H1 (cell line): ENCODE measurements at regions not wholly inside any gene's neighbourhood (a gene's known extent, or its start where the extent isn't known, plus 50 kb on each side); places are given as distances from the start of the nearest gene placed in this dataset.

Source experiments
- CTCF ChIA-PET: fragments of 300-600 bp; sonication (Branson Sonifier 250); formaldehyde crosslinking; loops from one replicate; lab custom pipeline; 2021; ENCODE audit not compliant: partially characterized antibody; lab: Charles Lee
- POLR2A ChIA-PET: fragments of 300-600 bp; sonication (Branson Sonifier 250); formaldehyde crosslinking; loops from one replicate; lab custom pipeline; 2021; ENCODE audit warnings: inconsistent platforms; ENCODE audit not compliant: partially characterized antibody; lab: Charles Lee
- DNase-seq, 2 experiments: peaks; one replicate each; pipeline versions ENCODE4 v3.0.0 to v3.0.0-alpha.2; 2010 to 2022; ENCODE audit warnings: low spot score in 2 of 2, low read depth in 1 of 2, mixed read lengths in 1 of 2
- FAIRE-seq: peaks from 2 replicates; lab custom pipeline; 2011; peaks lifted over from hg19 to GRCh38; lab: Jason Lieb, UNC
- H2AFZ ChIP-seq: 2 replicates; pipeline ENCODE4 v1.8.1; 2012; ENCODE audit warnings: low read length, inconsistent platforms
- H2AK5ac ChIP-seq: 2 replicates; pipeline ENCODE4 v1.6.1; 2013; ENCODE audit warnings: low read depth, low read length
- H2BK120ac ChIP-seq: replicated peaks from 2 replicates; pipeline ENCODE3; 2013; ENCODE audit warnings: low read depth, low read length, inconsistent platforms
- H2BK12ac ChIP-seq: 2 replicates; pipeline ENCODE4 v1.6.1; 2013; ENCODE audit warnings: low read depth, low read length
- H2BK15ac ChIP-seq: 2 replicates; pipeline ENCODE4 v1.6.1; 2013; ENCODE audit warnings: low read length
- H2BK20ac ChIP-seq: 2 replicates; pipeline ENCODE4 v1.6.1; 2013; ENCODE audit warnings: low read length
- H2BK5ac ChIP-seq: 2 replicates; pipeline ENCODE4 v1.6.1; 2013; ENCODE audit warnings: low read depth, low read length
- H3K14ac ChIP-seq: 2 replicates; pipeline ENCODE4 v1.6.1; 2013; ENCODE audit warnings: inconsistent platforms; ENCODE audit not compliant: insufficient read length
- H3K18ac ChIP-seq: 2 replicates; pipeline ENCODE4 v1.6.1; 2013; ENCODE audit warnings: low read length; ENCODE audit errors: extremely low read depth
- H3K23ac ChIP-seq: 2 replicates; pipeline ENCODE4 v1.6.1; 2013; ENCODE audit warnings: inconsistent platforms; ENCODE audit not compliant: insufficient read length
- H3K23me2 ChIP-seq: 2 replicates; pipeline ENCODE4 v1.6.1; 2013; ENCODE audit warnings: low read depth, low read length
- H3K27ac ChIP-seq: 2 replicates; pipeline ENCODE4 v1.6.1; 2011; ENCODE audit warnings: low read depth, low read length, inconsistent platforms
- H3K27me3 ChIP-seq, 4 experiments: replicated peaks in 1 of 4; 1 replicate in 1 of 4; 2 replicates in 3 of 4; pipeline versions ENCODE4 v1.6.1 to v1.8.1; 2011 to 2013; ENCODE audit warnings: low read length in 3 of 4, mild to moderate bottlenecking in 3 of 4, inconsistent platforms in 2 of 4, mixed read lengths in 2 of 4, moderate library complexity in 1 of 4; ENCODE audit not compliant: control insufficient read depth in 3 of 4, insufficient read depth in 3 of 4; ENCODE audit errors: extremely low read depth in 1 of 4
- H3K36me3 ChIP-seq, 4 experiments: 2 replicates each; pipeline versions ENCODE4 v1.6.1 to v1.8.1; 2011 to 2013; ENCODE audit warnings: mild to moderate bottlenecking in 4 of 4, low read length in 3 of 4, moderate library complexity in 2 of 4, control low read depth in 1 of 4, inconsistent platforms in 1 of 4; ENCODE audit not compliant: insufficient read depth in 4 of 4, control insufficient read depth in 2 of 4
- H3K4ac ChIP-seq: replicated peaks from 2 replicates; pipeline ENCODE3; 2013; ENCODE audit warnings: low read length, low read depth, mixed read lengths, inconsistent platforms; ENCODE audit not compliant: insufficient read length
- H3K4me1 ChIP-seq, 4 experiments: replicated peaks in 1 of 4; 1 replicate in 1 of 4; 2 replicates in 3 of 4; pipeline versions ENCODE4 v1.6.1 to v1.8.1; 2011 to 2013; ENCODE audit warnings: low read length in 3 of 4, inconsistent platforms in 2 of 4, mixed read lengths in 1 of 4; ENCODE audit not compliant: insufficient read depth in 4 of 4, control insufficient read depth in 3 of 4
- H3K4me2 ChIP-seq, 2 experiments: 2 replicates each; pipeline versions ENCODE4 v1.6.1 to v1.8.1; 2011 to 2013; ENCODE audit warnings: low read depth in 2 of 2, low read length in 2 of 2, control low read depth in 1 of 2, inconsistent platforms in 1 of 2, mild to moderate bottlenecking in 1 of 2; ENCODE audit not compliant: insufficient read depth in 1 of 2
- H3K4me3 ChIP-seq, 4 experiments: fragments of 200-600, 300-600 bp in 1 of 4; sonication (generic), shearing (Covaris generic), sonication (Bioruptor Twin) in 1 of 4; 2 replicates each; pipeline versions ENCODE4 v1.5.1 to v1.8.1; 2011 to 2016; ENCODE audit warnings: low read length in 4 of 4, low read depth in 3 of 4, control low read depth in 2 of 4, inconsistent platforms in 2 of 4, mild to moderate bottlenecking in 2 of 4, mixed read lengths in 1 of 4, moderate library complexity in 1 of 4; ENCODE audit not compliant: insufficient read depth in 2 of 4; ENCODE audit errors: extremely low read depth in 1 of 4
- H3K56ac ChIP-seq: replicated peaks from 2 replicates; pipeline ENCODE3; 2013; ENCODE audit warnings: low read depth, mild to moderate bottlenecking, mixed read lengths, low read length, inconsistent platforms; ENCODE audit not compliant: insufficient read length
- H3K79me1 ChIP-seq: 2 replicates; pipeline ENCODE4 v1.6.1; 2013; ENCODE audit warnings: low read depth, low read length, control low read depth
- H3K79me2 ChIP-seq, 2 experiments: 2 replicates each; pipeline versions ENCODE4 v1.6.1 to v1.8.1; 2012 to 2013; ENCODE audit warnings: low read length in 2 of 2, mild to moderate bottlenecking in 2 of 2, inconsistent platforms in 1 of 2; ENCODE audit not compliant: insufficient read depth in 2 of 2, control insufficient read depth in 1 of 2
- H3K9ac ChIP-seq, 4 experiments: replicated peaks in 1 of 4; 1 replicate in 1 of 4; 2 replicates in 3 of 4; pipeline versions ENCODE4 v1.6.1 to v1.8.1; 2011 to 2013; ENCODE audit warnings: low read depth in 3 of 4, low read length in 3 of 4, control low read depth in 2 of 4, mild to moderate bottlenecking in 2 of 4, moderate library complexity in 2 of 4, inconsistent platforms in 1 of 4; ENCODE audit errors: extremely low read depth in 1 of 4
- H3K9me3 ChIP-seq, 2 experiments: 2 replicates each; pipeline versions ENCODE4 v1.6.1 to v1.8.1; 2012 to 2013; ENCODE audit warnings: mild to moderate bottlenecking in 2 of 2, moderate library complexity in 2 of 2, control low read depth in 1 of 2, inconsistent platforms in 1 of 2, low read depth in 1 of 2, low read length in 1 of 2, mixed read lengths in 1 of 2; ENCODE audit not compliant: insufficient read depth in 2 of 2
- H4K20me1 ChIP-seq, 2 experiments: replicated peaks in 1 of 2; 2 replicates each; pipeline versions ENCODE3 to v1.8.1; 2011 to 2013; ENCODE audit warnings: inconsistent platforms in 2 of 2, low read length in 2 of 2, mild to moderate bottlenecking in 1 of 2; ENCODE audit not compliant: insufficient read depth in 2 of 2, control insufficient read depth in 1 of 2
- H4K5ac ChIP-seq: 2 replicates; pipeline ENCODE4 v1.6.1; 2013; ENCODE audit warnings: low read length, low read depth, mixed read lengths, inconsistent platforms; ENCODE audit not compliant: insufficient read length
- H4K8ac ChIP-seq: 2 replicates; pipeline ENCODE4 v1.8.0; 2013; ENCODE audit warnings: mild to moderate bottlenecking, moderate library complexity, low read length, inconsistent platforms; ENCODE audit not compliant: insufficient read depth; ENCODE audit errors: extremely low read depth
- H4K91ac ChIP-seq: replicated peaks from 2 replicates; pipeline ENCODE3; 2013; ENCODE audit warnings: low read length, mixed read lengths, inconsistent platforms; ENCODE audit not compliant: insufficient read length
- EGR1 ChIP-seq: IDR thresholded peaks from 2 replicates; pipeline ENCODE4 v1.6.1; 2011; ENCODE audit warnings: low read depth, low read length, borderline replicate concordance
- RAD21 ChIP-seq, 2 experiments: IDR thresholded peaks in 1 of 2; conservative IDR thresholded peaks in 1 of 2; 2 replicates each; pipeline ENCODE4 v1.6.1; 2011; ENCODE audit warnings: low read depth in 2 of 2, low read length in 2 of 2, improper control_type of control experiment in 1 of 2, inconsistent platforms in 1 of 2, mild to moderate bottlenecking in 1 of 2, moderate library complexity in 1 of 2
- SRF ChIP-seq: IDR thresholded peaks from 2 replicates; pipeline ENCODE4 v1.6.1; 2011; ENCODE audit warnings: mild to moderate bottlenecking, low read depth, low read length, moderate library complexity
- TAF1 ChIP-seq: IDR thresholded peaks from 2 replicates; pipeline ENCODE4 v1.6.1; 2011; ENCODE audit warnings: mild to moderate bottlenecking, low read depth, low read length
- WGBS, 2 experiments: shearing (Covaris generic) in 1 of 2; methylation state at CpG; one replicate each; pipeline versions ENCODE4 v1.1.6 to v1.1.7; 2013 to 2015; ENCODE audit warnings: low lambda C conversion rate in 2 of 2, mixed read lengths in 2 of 2, inconsistent platforms in 1 of 2, low coverage in 1 of 2, missing lambda C conversion rate in 1 of 2; ENCODE audit not compliant: insufficient replicate concordance in 2 of 2, insufficient coverage in 1 of 2, insufficient read length in 1 of 2; ENCODE audit errors: extremely low coverage in 1 of 2, missing lambda C conversion rate in 1 of 2; 5-methylcytosine and 5-hydroxymethylcytosine counted together
- TF ChIP-seq, protein P1 (sequence below): IDR thresholded peaks from 2 replicates; pipeline ENCODE4 v1.6.1; 2012; ENCODE audit warnings: inconsistent platforms

DNA sequence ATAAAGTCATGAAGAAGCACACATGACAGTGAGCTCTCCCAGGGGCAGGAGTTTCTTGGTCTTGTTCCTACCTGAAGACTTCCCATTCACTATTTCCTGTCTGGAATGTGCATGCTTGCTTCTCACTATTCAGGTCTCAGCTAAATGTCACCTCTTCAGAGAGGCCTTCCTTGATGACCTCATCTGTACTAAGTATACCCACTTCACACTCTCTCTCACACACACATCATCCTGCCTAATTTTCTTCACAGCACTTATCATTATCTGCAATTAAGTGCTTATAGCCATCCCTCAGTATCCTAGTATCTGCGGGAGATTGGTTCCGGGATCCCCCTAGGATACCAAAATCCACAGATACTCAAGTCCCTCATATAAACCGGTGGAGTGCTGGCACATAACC lies 146.4 kb upstream of the IVNS1ABP start:
- H3K36me3 ChIP-seq = no peaks in the 10 kb centered on the region
- FAIRE-seq = no peak
- TF ChIP-seq TAF1 (no peak), RAD21 (IDR thresholded peaks at IDR 0.05 in 1 of 2, conservative IDR thresholded peaks at IDR 0.05 in 1 of 2; ENCODE audit: low read depth in 2 of 2, low read length in 2 of 2) (no peak), SRF (no peak), EGR1 (no peak)
- TF ChIP-seq, protein P1, sequence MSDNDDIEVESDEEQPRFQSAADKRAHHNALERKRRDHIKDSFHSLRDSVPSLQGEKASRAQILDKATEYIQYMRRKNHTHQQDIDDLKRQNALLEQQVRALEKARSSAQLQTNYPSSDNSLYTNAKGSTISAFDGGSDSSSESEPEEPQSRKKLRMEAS = no peak

More for the DNA sequence above, 146.4 kb upstream of the IVNS1ABP start:
- H3K27me3 ChIP-seq = no peaks in the 10 kb centered on the region
- no peak overlapping the region for H2BK20ac ChIP-seq
- no peak overlapping the region for H4K91ac ChIP-seq
- H2BK120ac ChIP-seq = no peak overlapping the region
- H2BK5ac ChIP-seq = no peak overlapping the region
- POLR2A ChIA-PET = no interaction called here
- no peak overlapping the region for H3K27ac ChIP-seq
- H4K20me1 ChIP-seq = no peaks in the 10 kb centered on the region
- no peaks in the 10 kb centered on the region for H3K79me2 ChIP-seq
- no peaks in the 10 kb centered on the region for H3K23me2 ChIP-seq
- H3K4me1 ChIP-seq = no peaks in the 10 kb centered on the region
- H2BK12ac ChIP-seq = no peak overlapping the region
- no peak overlapping the region for H3K14ac ChIP-seq
- H2AFZ ChIP-seq = no peak overlapping the region
- 60% methylated on average over 3 of the region's 3 CpGs; no CpG with 5 or more reads in 1 of the 2 experiments for WGBS, 2 experiments
- H2AK5ac ChIP-seq = no peak overlapping the region
- no peak overlapping the region for H3K23ac ChIP-seq
- H4K8ac ChIP-seq = no peak overlapping the region
- H3K4ac ChIP-seq = no peak overlapping the region
- H3K4me2 ChIP-seq = no peak overlapping the region
- H3K56ac ChIP-seq = no peak overlapping the region
- no peak overlapping the region for H3K18ac ChIP-seq
- H4K5ac ChIP-seq = no peak overlapping the region
- no peaks in the 10 kb centered on the region for H3K9me3 ChIP-seq
- H3K79me1 ChIP-seq = no peaks in the 10 kb centered on the region
- DNase-seq = no peak
- H3K9ac ChIP-seq = no peak overlapping the region
- H3K4me3 ChIP-seq = no peak overlapping the region
- no peak overlapping the region for H2BK15ac ChIP-seq
- CTCF ChIA-PET = interaction anchor here (0.6 to 1.1 kb wide), 3 partner anchors 37 to 1220 kb away, joined by 3 to 4 read pairs (median 3); no protein-coding TSS in a partner anchor
